Smooth muscle cell of the brain vasculature (primary cell): ENCODE measurements at regions not wholly inside any gene's neighbourhood (a gene's known extent, or its start where the extent isn't known, plus 50 kb on each side); places are given as distances from the start of the nearest gene placed in this dataset.
"Not testable (repeated sequence)": the region's sequence is repeated elsewhere in the genome, so short reads cannot be mapped to it uniquely, and the experiment has no call there.

Experiments
- DNase-seq: peaks from one replicate; pipeline ENCODE4 v3.0.0-alpha.2; 2012; ENCODE audit warnings: low read depth, low spot score

DNA sequence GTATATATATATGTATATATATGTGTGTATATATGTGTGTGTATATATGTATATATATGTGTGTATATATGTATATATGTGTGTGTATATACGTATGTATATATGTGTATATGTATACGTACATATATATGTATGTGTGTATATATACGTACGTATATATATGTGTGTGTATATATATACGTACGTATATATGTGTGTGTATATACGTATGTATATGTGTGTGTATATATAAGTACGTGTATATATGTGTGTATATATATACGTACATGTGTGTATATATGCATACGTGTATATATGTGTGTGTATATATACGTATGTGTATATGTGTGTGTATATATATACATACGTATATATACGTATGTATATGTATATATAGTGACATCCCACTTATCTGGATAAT, 154.4 kb downstream of the CDRT15L2 start:
- DNase-seq, result no peak

DNA sequence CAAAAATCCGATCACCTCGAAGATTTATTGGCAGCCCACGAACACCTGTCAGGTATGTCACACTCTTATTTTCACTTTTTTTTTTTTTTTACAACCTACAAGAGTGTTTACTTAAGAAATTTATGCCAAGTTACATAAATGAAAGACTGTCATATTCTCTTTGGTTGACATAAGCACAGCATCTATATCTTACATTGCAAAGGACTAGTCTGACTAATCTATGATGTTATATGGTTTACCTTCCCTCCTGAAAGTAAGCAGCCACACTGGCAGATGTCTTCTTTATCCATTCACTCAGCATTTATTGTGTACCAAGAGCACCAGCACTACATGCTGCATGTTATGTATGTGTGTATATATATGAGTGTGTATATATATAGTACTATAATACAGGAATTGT, 156.3 kb downstream of the CDRT15L2 start:
- DNase-seq, result no peak

DNA sequence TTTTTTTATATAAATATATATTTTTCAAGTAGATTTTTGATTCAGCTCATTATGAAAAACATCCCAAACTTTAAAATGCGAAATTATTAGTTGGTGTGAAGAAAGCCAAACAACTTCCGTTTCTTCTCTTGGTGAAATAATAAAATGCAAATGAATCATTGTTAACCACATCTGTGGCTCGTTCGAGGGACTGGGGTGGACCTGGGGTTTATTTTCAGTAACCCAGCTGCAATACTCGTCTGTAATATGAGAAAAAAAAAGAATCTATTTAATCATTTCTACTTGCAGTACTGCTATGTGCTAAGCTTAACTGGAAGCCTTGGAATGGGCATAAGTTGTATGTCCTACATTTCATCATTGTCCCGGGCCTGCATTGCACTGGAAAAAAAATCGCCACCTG, 158.1 kb downstream of the CDRT15L2 start:
- not testable (repeated sequence) for DNase-seq

DNA sequence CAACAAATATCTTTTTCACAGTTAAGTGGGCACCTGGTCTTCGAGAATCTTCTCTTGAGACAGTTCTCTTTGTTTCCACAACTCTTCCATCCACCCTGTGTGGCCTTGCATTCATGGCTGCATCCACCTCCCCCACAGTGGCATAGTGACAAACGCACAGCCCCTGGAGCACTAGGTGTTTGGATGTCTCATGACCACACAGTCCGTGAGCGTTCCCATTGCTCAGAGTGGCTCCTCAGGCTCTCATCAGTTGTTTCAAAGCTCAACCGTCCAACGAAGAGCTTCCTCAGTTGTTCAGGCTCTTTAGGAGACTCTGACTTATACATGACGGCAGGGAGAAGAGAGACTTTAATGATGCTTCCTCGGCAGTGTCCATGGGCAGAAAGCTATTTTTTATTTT, 191.6 kb downstream of the CDRT15L2 start:
- no peak for DNase-seq

DNA sequence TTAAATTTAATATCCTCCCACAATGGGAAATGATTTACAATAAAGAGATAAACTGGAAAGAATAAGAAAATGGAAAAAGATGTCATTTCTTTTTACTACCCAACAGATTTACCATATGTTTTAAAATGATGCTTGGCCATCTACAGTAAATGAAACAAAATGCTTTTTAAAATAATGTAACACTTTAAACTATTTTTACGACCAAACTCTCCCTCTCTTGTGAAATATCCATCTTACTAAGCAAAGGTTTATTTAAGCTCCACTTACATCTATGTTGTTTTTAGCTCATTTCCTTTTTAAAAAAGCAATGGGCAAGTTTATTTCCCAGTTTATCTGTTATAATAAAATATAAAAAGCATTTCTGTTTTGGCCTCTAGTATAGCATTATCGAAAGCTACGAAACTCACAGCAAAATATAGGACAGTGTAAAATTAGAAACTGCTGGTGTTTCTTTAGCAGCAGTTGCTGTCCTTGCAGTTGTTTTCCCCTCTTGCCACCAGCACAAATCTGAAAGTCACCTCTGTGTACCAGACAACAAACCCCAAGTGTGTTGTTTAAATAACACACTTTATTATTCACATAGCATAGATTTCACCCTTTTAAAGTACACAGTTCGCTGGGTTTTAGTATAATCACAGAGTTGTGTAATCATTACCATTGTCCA, 195.1 kb downstream of the CDRT15L2 start:
- DNase-seq, result no peak

DNA sequence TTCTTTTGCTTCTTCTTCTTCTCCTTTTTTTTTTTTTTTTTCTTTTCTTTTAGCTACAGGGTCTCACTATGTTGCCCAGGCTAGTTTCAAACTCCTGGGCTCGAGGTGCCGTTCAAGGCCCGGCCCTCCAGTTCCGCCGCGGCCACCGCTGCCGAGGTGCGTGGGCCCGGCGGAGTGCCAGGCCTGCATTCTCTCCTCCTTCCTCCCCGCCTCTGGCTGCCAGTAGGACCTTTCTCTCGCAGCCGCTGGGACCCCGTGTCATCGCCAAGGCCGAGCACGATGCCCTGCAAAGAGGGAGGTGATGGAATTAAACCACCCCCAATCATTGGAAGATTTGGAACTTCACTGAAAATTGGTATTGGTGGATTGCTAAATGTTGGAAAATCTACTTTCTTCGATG, 195.8 kb downstream of the CDRT15L2 start:
- no peak for DNase-seq

DNA sequence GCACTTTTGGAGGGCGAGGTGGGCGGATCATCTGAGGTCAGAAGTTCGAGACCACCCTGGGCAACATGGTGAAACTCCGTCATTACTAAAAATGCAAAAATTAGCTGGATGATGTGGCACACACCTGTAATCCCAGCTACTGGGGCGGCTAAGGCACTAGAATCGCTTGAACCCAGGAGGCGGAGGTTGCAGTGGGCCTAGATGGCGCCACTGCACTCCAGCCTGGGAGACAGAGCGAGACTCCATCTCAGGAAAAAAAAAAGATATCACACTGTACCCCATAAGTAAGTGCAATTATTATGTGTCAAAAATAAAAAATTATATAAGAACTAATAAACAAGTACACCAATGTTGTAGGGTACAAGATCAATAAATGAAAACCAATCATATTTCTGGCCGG, 200.0 kb downstream of the CDRT15L2 start:
- no peak for DNase-seq

DNA sequence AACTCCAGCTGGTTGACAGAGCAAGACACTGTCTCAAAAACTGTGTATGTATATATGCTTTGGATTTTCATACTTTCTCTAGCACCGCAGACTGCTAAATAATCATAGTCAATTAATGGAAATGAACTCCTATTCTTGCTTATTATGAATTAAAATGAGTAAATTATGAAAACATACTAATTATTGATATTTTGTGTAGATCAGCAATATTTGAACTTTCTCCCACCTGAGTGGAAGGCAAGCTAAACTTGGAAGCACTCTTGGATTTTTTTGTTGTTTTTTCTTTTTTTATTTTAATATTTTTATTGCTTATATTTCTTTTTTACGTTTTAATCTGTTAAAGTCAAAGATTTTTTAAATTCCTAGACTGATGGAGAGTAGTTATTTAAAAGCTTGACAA, 201.7 kb downstream of the CDRT15L2 start:
- DNase-seq, result no peak

DNA sequence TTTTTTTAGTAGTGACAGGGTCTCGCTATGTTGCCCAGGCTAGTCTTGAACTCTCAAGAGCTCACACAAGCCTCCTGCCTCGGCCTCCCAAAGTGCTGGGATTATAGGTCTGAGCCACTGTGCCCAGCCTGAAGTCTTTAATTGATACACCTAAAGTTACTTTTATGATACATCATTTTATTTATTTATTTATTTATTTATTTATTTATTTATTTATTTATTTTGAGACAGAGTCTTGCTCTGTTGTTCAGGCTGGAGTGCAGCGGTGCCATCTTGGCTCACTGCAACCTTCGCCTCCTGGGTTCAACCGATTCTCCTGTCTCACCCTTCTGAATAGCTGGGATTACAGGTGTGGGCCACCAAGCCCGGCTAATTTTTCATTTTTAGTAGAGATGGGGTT, 202.3 kb downstream of the CDRT15L2 start:
- not testable (repeated sequence) for DNase-seq

DNA sequence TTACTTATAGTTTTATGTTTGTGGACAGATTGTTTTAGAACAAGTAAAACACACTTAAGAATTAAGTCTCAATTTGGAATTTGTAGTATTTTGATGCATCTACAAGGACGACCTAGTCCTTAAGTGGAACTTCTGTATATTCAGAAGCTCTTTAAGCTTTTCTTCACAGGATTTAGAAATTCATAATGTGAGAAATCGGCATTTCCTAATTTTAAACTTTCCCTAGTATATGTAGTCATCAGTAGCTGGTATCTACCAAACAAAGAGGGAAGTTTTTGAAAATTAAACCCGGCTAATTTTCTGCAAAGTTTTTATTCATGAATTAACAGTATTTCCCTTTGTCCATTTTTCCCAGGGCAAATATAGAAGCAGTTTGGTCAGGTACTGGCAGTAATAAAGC, 203.6 kb downstream of the CDRT15L2 start:
- no peak for DNase-seq

DNA sequence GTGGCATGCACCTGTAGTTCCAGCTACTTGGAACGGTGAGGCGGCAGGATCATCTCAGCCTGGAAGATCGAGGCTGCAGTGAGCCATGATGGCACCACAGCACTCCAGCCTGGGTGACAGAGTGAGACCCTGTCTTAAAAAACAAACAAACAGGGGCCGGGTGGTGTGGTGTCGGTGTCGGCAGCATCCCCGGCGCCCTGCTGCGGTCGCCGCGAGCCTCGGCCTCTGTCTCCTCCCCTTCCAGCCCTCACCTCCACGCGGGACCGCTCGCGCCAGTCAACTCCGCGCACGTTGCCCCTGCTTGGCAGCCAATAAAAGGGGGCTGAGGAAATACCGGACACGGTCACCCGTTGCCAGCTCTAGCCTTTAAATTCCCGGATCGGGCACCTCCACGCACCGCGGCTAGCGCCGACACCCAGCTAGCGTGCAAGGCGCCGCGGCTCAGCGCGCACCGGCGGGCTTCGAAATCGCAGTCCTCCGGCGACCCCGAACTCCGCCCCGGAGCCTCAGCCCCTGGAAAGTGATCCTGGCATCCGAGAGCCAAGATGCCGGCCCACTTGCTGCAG, 204.7 kb downstream of the CDRT15L2 start:
- DNase-seq, result no peak

DNA sequence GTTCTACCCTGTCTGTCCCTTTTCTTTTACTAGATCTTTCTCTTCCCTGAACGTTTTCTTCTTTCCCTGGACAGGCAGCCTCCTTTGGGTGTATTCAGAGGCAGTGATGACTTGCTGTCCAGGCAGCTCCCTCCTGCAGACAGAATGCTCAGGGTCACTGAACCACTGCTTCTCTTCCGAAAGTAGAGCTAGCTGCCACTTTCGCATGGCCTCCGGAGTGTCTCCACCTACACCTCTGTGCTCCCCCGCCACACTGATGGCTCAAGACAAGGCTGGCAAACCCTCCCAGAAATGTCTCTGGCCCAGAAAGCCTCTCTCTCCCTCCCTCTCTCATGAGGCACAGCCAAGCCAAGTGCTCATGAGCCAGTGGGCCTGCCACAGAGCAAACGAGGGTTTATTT, 207.8 kb downstream of the CDRT15L2 start:
- DNase-seq, result no peak

DNA sequence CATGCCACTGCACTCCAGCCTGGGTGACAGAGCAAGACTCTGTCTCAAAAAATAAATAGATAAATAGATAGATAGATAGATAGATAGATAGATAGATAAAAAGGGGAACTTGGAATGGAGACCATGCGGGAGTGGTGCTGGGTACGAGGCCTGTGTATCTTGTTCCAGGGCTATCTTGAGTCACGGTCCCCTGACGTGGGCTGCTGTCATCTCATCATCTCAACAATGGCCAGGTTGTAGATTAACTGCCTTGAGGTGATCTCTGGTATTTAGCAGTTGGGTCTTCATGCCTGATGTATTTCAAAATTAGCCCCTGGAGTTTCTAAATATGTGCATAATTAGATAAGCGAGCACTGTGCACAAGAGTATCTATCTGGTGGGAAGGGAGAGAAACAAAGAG, 212.1 kb downstream of the CDRT15L2 start:
- DNase-seq, result no peak

DNA sequence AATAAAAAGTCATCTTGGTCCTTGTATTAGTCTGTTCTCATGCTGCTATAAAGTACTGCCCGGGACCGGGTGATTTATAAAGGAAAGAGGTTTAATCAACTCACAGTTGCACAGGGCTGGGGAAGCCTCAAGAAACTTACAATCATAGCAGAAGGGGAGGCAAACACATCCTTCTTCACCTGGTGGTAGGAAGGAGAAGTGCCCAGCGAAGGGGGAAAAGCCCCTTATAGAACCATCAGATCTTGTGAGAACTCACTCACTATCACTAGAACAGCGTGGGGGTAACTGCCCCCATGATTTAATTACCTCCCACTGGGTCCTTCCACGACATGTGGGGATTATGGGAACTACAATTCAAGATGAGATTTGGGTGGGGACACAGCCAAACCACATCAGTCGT, 215.0 kb downstream of the CDRT15L2 start:
- not testable (repeated sequence) for DNase-seq

DNA sequence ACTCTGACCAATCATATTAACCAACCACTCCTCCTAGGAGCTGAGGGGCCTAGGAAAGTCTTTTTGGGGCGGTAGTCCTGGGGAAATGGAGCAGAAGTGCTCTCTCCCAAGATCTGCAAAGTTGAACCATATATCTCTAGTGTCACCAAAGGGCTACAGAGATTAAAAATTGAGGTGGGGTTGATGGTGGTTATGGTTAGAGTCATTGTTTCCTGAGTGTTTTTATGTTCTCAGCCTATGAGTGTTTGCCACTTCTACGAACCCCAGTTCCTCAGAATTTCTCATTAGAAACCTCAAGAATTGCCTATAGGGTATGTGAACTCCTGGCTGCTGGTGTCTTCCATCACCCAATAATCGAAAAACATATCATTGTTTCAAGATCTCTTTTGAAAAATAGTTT, 217.8 kb downstream of the CDRT15L2 start:
- DNase-seq, result no peak

DNA sequence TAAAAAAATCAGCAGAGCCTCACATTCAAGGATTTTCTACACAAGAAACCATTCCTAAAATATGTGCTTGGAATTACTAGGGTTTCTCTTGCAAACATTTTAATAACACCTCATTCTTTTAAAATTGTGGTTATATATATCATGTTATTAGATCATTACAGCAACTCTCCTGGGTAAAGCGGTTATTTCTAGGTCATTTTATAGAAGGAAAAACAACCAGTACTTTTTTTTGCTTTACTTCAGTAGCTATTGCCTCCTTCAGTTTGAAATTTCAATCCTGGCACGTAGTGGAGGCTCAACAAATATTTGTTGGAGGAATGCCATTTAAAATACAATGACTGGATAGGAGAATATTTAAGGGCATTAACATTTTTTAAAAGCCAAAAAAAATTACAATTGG, 220.6 kb downstream of the CDRT15L2 start:
- DNase-seq, result no peak

DNA sequence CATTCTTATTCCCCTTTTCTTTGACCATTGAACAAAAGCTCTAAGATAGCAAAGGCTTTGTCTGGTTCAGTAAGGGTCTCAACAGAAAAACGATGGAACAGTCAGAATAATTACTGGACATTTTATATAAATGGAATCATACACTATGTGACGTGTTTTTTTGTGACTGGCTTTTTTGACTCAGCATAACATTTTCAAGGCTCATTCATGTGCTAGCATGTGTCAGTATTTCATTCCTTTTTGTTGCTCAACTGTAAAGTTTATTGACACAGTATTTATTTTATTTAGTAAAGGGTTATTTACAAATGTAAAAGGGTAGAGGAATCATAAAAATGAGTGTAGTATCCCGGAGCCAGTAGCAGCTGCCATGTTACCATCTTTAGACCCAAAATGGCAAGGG, 226.2 kb downstream of the CDRT15L2 start:
- no peak for DNase-seq

DNA sequence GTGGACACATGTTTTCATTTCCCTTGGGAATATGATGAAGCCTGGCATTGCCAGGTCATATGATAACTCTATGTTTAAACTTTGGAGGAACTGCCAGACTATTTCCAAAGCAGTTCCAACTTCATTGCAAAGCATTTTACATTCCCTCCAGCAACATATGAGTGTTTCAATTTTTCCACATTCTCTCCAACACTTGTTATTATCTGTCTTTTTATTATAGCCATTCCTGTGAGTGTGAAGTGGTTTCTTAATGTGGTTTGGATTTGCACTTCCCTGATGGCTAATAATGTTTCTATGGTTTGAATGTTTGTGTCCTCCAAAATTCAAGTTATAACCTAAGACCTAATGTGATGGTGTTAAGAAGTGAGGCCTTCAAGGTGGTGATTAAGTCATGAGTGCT, 228.0 kb downstream of the CDRT15L2 start:
- DNase-seq, result not testable (repeated sequence)

DNA sequence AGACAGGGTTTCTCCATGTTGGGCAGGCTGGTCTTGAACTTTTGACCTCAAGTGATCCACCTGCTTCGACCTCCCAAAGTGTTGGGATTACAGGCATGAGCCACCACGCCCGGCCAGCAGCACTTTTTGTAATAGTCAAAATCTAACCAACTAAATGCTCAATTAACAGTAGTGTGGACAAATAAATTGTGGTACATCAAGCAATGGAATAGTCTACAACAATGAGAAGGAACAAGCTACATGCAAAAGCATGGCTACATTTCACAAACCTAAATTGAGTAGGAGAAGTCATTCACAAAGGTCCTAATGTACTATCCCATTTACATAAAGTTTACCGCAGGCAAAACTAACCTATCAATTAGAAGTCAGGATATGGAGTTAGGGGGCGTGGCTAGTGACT, 227.4 kb downstream of the USP22 start:
- DNase-seq, result not testable (repeated sequence)

DNA sequence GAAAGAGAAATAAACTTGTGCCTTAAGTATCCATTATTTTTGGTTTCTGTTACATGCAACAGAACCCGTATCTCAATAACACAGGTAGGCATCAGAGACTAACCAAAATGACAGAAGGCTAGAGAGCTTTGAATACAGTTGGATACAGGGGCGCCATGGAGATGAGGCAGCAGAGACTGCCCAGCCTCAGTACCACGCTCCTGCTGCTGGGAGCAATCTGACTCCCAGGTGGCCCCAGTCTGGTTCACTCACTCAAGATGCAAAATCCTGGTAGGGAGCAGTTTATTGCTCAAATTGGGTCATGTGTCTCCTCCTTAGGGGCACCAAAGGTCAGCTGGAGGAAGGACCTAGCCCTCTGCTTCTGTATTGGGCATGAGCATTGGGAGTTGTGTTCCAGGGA, 218.9 kb downstream of the USP22 start:
- DNase-seq, result no peak

DNA sequence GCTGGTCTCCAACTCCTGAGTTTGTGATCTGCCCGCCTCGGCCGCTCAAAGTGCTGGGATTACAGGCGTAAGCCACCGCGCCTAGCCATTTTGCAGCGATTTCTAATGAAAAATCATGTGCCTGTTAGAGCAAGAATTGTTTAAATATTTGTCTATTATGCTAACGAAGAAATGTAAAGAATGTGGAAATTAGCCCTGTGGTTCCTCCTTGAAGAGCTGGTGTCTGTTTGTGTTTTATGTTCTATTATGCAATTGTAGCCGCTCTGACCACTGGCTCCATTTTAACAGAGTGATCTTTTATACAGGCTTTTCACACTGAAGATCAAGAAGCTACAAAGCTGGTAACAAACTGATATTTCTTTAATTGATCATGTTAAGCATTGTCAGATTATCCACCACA, 217.3 kb downstream of the USP22 start:
- no peak for DNase-seq

DNA sequence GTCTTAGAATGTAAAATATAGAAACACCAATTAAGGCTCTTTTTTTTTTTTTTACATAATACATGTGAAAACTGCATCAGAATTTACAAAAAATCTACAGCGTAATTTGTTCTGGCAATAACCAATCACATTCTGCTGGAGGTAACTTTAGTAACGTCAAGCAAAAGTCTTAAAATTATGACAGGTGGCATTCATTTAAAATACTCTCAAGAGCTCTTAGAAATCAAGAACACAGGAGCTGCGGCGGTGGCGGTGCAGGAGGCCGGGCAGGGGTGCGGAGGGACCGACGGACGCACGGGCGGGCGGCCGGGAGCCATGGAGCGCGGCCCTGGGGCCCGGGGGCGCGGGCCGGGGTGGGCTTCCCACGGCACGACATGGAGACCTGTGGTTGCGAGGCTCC, 202.4 kb downstream of the USP22 start:
- DNase-seq, result not testable (repeated sequence)

DNA sequence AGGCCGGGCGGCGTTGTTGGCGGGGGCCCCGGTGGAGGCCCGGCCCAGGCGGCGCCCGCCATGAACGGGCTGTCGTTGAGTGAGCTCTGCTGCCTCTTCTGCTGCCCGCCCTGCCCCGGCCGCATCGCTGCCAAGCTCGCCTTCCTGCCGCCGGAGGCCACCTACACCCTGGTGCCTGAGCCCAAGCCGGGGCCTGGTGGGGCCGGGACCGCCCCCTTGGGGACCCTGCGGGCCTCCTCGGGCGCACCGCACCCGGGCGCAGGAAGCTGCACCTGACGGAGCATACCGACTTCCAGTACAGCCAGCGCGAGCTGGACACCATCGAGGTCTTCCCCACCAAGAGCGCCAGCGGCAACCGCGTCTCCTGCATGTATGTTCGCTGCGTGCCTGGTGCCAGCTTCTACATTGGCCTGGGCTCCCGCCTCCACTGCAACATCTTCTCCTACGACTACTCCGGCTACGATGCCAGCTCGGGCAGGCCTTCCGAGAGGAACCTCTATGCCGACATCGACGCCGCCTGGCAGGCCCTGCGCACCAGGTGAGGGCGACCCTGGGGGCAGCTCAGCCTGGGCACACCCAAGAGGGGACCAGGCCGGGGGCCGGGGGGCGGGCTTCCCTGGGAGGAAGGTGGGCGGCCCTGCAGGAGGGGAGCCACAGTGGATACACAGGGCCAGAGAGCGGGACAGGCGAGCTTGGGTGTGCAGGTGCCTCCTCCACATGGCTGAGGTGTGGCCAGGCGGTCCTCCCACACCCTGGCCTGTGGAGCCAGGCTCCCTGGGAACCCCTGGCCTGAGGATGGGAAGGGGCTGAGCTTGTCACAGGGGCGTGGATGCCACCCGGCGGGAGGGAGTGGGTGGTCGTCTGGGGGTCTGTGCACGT, 201.6 kb downstream of the USP22 start:
- DNase-seq, result not testable (repeated sequence)
